B cell (primary cell): ENCODE measurements at regions not wholly inside any gene's neighbourhood (a gene's known extent, or its start where the extent isn't known, plus 50 kb on each side); places are given as distances from the start of the nearest gene placed in this dataset.

Experiments
- ATAC-seq: fragments of 200-7000 bp; cut with Tn5 transposase; one replicate; pipeline ENCODE4 v1.10.0; 2021; ENCODE audit warnings: low read depth, mild to moderate bottlenecking, moderate number of reproducible peaks, moderate library complexity
- CTCF ChIA-PET: fragments of 350-600 bp; sonication (Branson Sonifier 250); formaldehyde crosslinking; loops from one replicate; lab custom pipeline; 2021; ENCODE audit warnings: antibody characterized with exemption, inconsistent platforms; lab: Charles Lee
- POLR2A ChIA-PET: fragments of 350-600 bp; sonication (Branson Sonifier 250); formaldehyde crosslinking; loops from one replicate; lab custom pipeline; 2021; ENCODE audit warnings: antibody characterized with exemption; lab: Charles Lee
- DNase-seq: peaks from one replicate; pipeline ENCODE4 v3.0.0; 2013
- H2AFZ ChIP-seq: 2 replicates; pipeline ENCODE4 v1.6.1; 2012; ENCODE audit warnings: mild to moderate bottlenecking, low read depth, low read length; ENCODE audit not compliant: insufficient read depth, poor library complexity, severe bottlenecking
- H3K27ac ChIP-seq, 2 donors: 1 replicate in 1 of 2; 2 replicates in 1 of 2; pipeline ENCODE4 v1.5.1; 2012 to 2013; ENCODE audit warnings: low read length in 2 of 2, mild to moderate bottlenecking in 2 of 2, moderate library complexity in 1 of 2
- H3K27me3 ChIP-seq, 4 experiments: fragments of 200-600 bp in 1 of 4; sonication (generic) in 1 of 4; replicated peaks in 1 of 4; 1 replicate in 2 of 4; 2 replicates in 2 of 4; pipeline versions ENCODE4 v1.6.1 to v1.7.0; 2013 to 2016; ENCODE audit warnings: low read length in 3 of 4, mild to moderate bottlenecking in 2 of 4, mixed read lengths in 1 of 4, moderate library complexity in 1 of 4; ENCODE audit not compliant: insufficient read depth in 4 of 4, control insufficient read depth in 3 of 4; ENCODE audit errors: control extremely low read depth in 1 of 4
- H3K36me3 ChIP-seq, 2 experiments: replicated peaks in 1 of 2; 1 replicate in 1 of 2; 2 replicates in 1 of 2; pipeline versions ENCODE4 v1.6.1 to v1.7.1; 2013; ENCODE audit warnings: low read length in 1 of 2; ENCODE audit not compliant: insufficient read depth in 2 of 2, control insufficient read depth in 1 of 2; ENCODE audit errors: control extremely low read depth in 1 of 2, extremely low read depth in 1 of 2
- H3K4me1 ChIP-seq, 2 donors: fragments of 200-600 bp in 1 of 2; sonication (generic) in 1 of 2; 1 replicate in 1 of 2; 2 replicates in 1 of 2; pipeline versions ENCODE4 v1.5.1 to v1.6.1; 2013 to 2017; ENCODE audit warnings: low read length in 2 of 2; ENCODE audit not compliant: control insufficient read depth in 2 of 2, insufficient read depth in 2 of 2
- H3K4me2 ChIP-seq: replicated peaks from 2 replicates; pipeline ENCODE3; 2012; ENCODE audit warnings: mild to moderate bottlenecking, low read depth, low read length; ENCODE audit not compliant: poor library complexity, severe bottlenecking
- H3K4me3 ChIP-seq, 5 experiments: fragments of 200-600 bp in 1 of 5; sonication (generic) in 1 of 5; 1 replicate in 3 of 5; 2 replicates in 2 of 5; pipeline versions ENCODE4 v1.5.1 to v1.7.0; 2011 to 2016; ENCODE audit warnings: low read length in 4 of 5, mild to moderate bottlenecking in 4 of 5, low read depth in 2 of 5, control low read depth in 1 of 5, moderate library complexity in 1 of 5; ENCODE audit not compliant: insufficient read depth in 1 of 5; ENCODE audit errors: control extremely low read depth in 1 of 5, extremely low read depth in 1 of 5
- H3K79me2 ChIP-seq: fragments of 200-600 bp; sonication (generic); one replicate; pipeline ENCODE4 v1.6.0; 2016; ENCODE audit warnings: low read length; ENCODE audit not compliant: control insufficient read depth, insufficient read depth
- H3K9ac ChIP-seq: fragments of 200-600 bp; sonication (generic); 2 replicates; pipeline ENCODE4 v1.6.1; 2017; ENCODE audit warnings: mild to moderate bottlenecking, low read length, moderate library complexity
- H3K9me3 ChIP-seq, 3 donors: one replicate each; pipeline versions ENCODE4 v1.6.1 to v1.7.1; 2013; ENCODE audit warnings: low read length in 2 of 3; ENCODE audit not compliant: control insufficient read depth in 2 of 3, insufficient read depth in 1 of 3; ENCODE audit errors: control extremely low read depth in 1 of 3
- H4K20me1 ChIP-seq: 2 replicates; pipeline ENCODE4 v1.6.0; 2012; ENCODE audit warnings: mild to moderate bottlenecking, low read length; ENCODE audit not compliant: insufficient read depth, control insufficient read depth, poor library complexity, severe bottlenecking
- H3K27ac Mint-ChIP-seq: one replicate; pipeline ENCODE4 v1.8.0; 2021; ENCODE audit warnings: mixed read lengths
- H3K27me3 Mint-ChIP-seq: one replicate; pipeline ENCODE4 v1.8.0; 2021; ENCODE audit warnings: mixed read lengths
- H3K4me1 Mint-ChIP-seq: one replicate; pipeline ENCODE4 v1.8.0; 2021; ENCODE audit warnings: mixed read lengths
- H3K4me3 Mint-ChIP-seq: one replicate; pipeline ENCODE4 v1.8.0; 2021; ENCODE audit warnings: mixed read lengths
- H3K9me3 Mint-ChIP-seq: one replicate; pipeline ENCODE4 v1.8.0; 2022; ENCODE audit warnings: mixed read lengths; ENCODE audit not compliant: insufficient read depth
- EZH2 ChIP-seq: IDR thresholded peaks from 2 replicates; pipeline ENCODE4 v1.6.1; 2012; ENCODE audit warnings: borderline replicate concordance, low read depth, mild to moderate bottlenecking, moderate library complexity, low read length; ENCODE audit not compliant: insufficient read depth, poor library complexity, severe bottlenecking
- WGBS: methylation state at CpG from one replicate; pipeline ENCODE4 v1.1.5; 2013; ENCODE audit warnings: missing lambda C conversion rate; ENCODE audit not compliant: insufficient coverage; 5-methylcytosine and 5-hydroxymethylcytosine counted together
- intact Hi-C: fragments of 100-400 bp; cut with micrococcal nuclease; formaldehyde crosslinking; loops from one replicate; pipeline ENCODE4 v1.10.0; 2022
- TF ChIP-seq, protein P1 (sequence below): fragments of 200-600 bp; IDR thresholded peaks from one replicate; pipeline ENCODE4 v1.8.0; 2022; ENCODE audit warnings: antibody characterized with exemption, mild to moderate bottlenecking

DNA sequence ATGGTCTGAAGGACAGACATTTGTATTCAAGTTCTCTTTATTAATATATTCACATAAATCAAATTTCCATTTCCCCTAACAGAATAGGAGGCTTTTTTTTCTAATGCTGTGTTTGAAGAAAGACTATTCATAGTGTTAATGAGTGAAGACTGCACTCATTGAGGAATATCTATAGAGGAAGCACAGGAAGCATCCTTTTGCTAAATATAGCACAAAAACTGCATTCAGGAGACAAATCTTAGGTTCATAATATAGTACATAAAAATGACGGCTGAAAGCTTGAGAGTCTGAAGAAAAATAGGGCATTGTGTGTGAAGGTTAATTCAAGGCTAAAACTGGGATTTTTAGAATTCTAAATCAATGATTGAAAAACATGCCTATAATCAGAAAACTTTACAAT is 50.4 kb upstream of the ANKRD50 start:
- no peak overlapping the region for H2AFZ ChIP-seq
- H3K27me3 ChIP-seq, result no peaks in the 10 kb centered on the region
- Mint-ChIP-seq H3K4me3 (no peak overlapping the region), H3K9me3 (peaks cover 5% of the 10 kb centered on the region), H3K27me3 (no peaks in the 10 kb centered on the region), H3K4me1 (no peaks in the 10 kb centered on the region), H3K27ac (no peak overlapping the region)
- H4K20me1 ChIP-seq, result no peaks in the 10 kb centered on the region
- H3K36me3 ChIP-seq, result no peaks in the 10 kb centered on the region
- no CpG with 5 or more reads among the region's 1 CpG for WGBS
- peaks cover 0 to 2% (median 0%) of the 10 kb centered on the region in 3 donors for H3K9me3 ChIP-seq
- no peaks in the 10 kb centered on the region for H3K79me2 ChIP-seq
- intact Hi-C loops, result no loop called here
- CTCF ChIA-PET, result no interaction called here
- POLR2A ChIA-PET, result no interaction called here
- no peak overlapping the region for H3K4me3 ChIP-seq
- ATAC-seq, result no peak
- H3K4me1 ChIP-seq, result no peaks in the 10 kb centered on the region
- no peak for DNase-seq
- TF ChIP-seq EZH2, result no peak
- TF ChIP-seq, protein P1, sequence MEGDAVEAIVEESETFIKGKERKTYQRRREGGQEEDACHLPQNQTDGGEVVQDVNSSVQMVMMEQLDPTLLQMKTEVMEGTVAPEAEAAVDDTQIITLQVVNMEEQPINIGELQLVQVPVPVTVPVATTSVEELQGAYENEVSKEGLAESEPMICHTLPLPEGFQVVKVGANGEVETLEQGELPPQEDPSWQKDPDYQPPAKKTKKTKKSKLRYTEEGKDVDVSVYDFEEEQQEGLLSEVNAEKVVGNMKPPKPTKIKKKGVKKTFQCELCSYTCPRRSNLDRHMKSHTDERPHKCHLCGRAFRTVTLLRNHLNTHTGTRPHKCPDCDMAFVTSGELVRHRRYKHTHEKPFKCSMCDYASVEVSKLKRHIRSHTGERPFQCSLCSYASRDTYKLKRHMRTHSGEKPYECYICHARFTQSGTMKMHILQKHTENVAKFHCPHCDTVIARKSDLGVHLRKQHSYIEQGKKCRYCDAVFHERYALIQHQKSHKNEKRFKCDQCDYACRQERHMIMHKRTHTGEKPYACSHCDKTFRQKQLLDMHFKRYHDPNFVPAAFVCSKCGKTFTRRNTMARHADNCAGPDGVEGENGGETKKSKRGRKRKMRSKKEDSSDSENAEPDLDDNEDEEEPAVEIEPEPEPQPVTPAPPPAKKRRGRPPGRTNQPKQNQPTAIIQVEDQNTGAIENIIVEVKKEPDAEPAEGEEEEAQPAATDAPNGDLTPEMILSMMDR, result no peak
- H3K27ac ChIP-seq, result no peak overlapping the region
- no peak overlapping the region for H3K9ac ChIP-seq
- no peak overlapping the region for H3K4me2 ChIP-seq
